GM20000 (cell line): ENCODE measurements at regions not wholly inside any gene's neighbourhood (a gene's known extent, or its start where the extent isn't known, plus 50 kb on each side); places are given as distances from the start of the nearest gene placed in this dataset.

Experiments
- DNase-seq: peaks from one replicate; pipeline ENCODE4 v3.0.0; 2012; ENCODE audit warnings: low spot score
- TF ChIP-seq, protein P1 (sequence below): IDR thresholded peaks from 2 replicates; pipeline ENCODE4 v1.5.1; 2012; ENCODE audit warnings: mild to moderate bottlenecking, control low read depth; ENCODE audit errors: extremely low read depth, missing control alignments

DNA sequence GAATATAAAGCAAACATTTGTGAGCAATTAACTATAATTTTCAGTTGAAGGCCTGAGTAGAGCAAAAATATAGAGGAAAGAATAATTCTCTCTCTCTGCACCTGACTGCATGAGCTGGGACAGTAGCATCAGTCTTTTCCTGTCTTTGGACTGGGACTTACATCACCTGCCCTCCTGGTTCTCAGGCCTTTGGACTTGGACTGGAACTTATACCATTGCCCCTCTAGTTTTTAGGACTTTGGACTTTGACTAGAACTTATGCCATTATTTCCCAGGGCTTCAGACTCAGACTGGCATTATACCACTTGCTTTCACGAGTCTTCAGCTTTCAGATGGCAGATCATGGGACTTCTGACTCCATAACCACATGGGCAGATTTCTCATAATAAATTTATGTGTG, 81.0 kb upstream of the SLC25A13 start:
- TF ChIP-seq, protein P1, sequence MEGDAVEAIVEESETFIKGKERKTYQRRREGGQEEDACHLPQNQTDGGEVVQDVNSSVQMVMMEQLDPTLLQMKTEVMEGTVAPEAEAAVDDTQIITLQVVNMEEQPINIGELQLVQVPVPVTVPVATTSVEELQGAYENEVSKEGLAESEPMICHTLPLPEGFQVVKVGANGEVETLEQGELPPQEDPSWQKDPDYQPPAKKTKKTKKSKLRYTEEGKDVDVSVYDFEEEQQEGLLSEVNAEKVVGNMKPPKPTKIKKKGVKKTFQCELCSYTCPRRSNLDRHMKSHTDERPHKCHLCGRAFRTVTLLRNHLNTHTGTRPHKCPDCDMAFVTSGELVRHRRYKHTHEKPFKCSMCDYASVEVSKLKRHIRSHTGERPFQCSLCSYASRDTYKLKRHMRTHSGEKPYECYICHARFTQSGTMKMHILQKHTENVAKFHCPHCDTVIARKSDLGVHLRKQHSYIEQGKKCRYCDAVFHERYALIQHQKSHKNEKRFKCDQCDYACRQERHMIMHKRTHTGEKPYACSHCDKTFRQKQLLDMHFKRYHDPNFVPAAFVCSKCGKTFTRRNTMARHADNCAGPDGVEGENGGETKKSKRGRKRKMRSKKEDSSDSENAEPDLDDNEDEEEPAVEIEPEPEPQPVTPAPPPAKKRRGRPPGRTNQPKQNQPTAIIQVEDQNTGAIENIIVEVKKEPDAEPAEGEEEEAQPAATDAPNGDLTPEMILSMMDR: no peak
- DNase-seq: no peak

- TF ChIP-seq, protein P1: no peak
- no peak for DNase-seq
Observed at GRCh38 chr7:96401200-96401599, 79.3 kb upstream of the SLC25A13 start.

GRCh38 chr7:96400518-96400917, 78.6 kb upstream of the SLC25A13 start:
- DNase-seq: no peak
- TF ChIP-seq, protein P1: no peak

DNA sequence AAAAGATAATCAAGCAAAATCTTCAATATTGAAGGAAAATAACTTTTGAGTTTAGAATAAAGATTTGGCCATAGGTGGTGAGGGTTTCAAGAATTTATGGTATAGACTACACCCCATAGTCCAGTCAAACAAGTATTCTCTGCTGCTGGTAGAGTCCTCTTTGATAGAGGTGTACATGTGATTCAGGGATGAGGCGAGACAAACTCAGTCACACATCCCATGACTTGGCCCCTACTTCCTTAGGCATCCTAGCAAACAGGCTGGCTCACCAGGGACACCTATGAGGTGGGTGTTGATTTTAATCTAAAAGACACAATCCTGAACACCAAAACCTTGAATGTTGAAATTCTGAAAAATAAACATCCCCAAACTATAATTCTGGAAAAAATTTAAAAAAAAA, 78.1 kb upstream of the SLC25A13 start:
- TF ChIP-seq, protein P1: no peak
- no peak for DNase-seq

DNA sequence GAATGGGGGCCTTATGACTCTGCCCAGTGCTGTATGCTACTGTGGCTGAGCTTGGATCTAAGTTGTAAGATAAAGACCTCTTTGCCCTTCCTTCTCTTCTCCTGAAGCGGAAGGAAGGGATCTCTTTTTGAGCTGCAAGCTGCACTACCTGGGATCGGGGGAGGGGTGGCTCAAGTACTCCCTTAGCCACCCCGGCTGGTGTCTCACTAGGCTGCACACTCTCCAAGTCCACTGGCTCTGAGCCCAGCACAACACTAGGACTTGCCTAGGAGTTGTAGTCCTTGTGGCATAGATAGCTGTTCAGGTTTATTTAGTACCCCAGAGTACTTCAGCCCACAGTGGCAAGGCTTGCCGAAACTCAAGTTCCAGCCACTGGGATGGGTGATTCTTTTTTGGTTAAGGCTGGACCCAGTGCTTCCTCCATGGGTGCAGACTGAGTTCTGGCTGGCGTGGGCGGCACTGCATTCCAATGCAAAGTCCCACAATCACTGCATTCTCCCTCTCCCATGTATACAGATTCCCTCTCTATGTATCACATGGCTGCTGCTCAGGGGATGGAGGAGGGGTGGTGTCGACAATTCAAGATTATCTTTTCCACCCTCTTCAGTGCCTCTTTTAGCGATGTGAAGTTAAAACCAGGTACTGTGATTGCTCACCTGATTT, 76.2 kb upstream of the SLC25A13 start:
- DNase-seq: no peak
- TF ChIP-seq, protein P1: no peak

GRCh38 chr7:96388620-96389383, 66.9 kb upstream of the SLC25A13 start:
- DNase-seq: no peak
- TF ChIP-seq, protein P1: no peak

- TF ChIP-seq, protein P1: no peak
- no peak for DNase-seq
Observed at GRCh38 chr7:96388166-96388565, 66.3 kb upstream of the SLC25A13 start.
